Heart right ventricle (tissue), 16 donors: ENCODE measurements at regions not wholly inside any gene's neighbourhood (a gene's known extent, or its start where the extent isn't known, plus 50 kb on each side); places are given as distances from the start of the nearest gene placed in this dataset.

Experiments used
- ATAC-seq, 8 donors: fragments of 200-7000 bp; cut with Tn5 transposase; one replicate each; pipeline ENCODE4 v1.9.1; 2020; ENCODE audit warnings: mild to moderate bottlenecking in 8 of 8, moderate library complexity in 8 of 8, moderate number of reproducible peaks in 1 of 8
- DNase-seq, 2 donors: peaks; one replicate each; pipeline ENCODE4 v3.0.0-alpha.2; 2020
- H3K27ac ChIP-seq, 10 donors: fragments of 200-600 bp; sonication (generic) in 2 of 10; one replicate each; pipeline versions ENCODE4 v1.5.0 to v1.8.0; 2020 to 2022; ENCODE audit warnings: mild to moderate bottlenecking in 3 of 10
- H3K27me3 ChIP-seq, 7 donors: fragments of 200-600 bp; one replicate each; pipeline ENCODE4 v1.8.0; 2021 to 2022; ENCODE audit warnings: mild to moderate bottlenecking in 2 of 7
- H3K36me3 ChIP-seq, 9 donors: fragments of 200-600 bp; sonication (generic) in 1 of 9; one replicate each; pipeline versions ENCODE4 v1.5.0 to v1.8.0; 2020 to 2022; ENCODE audit warnings: mild to moderate bottlenecking in 2 of 9
- H3K4me1 ChIP-seq, 9 donors: fragments of 200-600 bp; sonication (generic) in 1 of 9; one replicate each; pipeline versions ENCODE4 v1.5.0 to v1.8.0; 2020 to 2022; ENCODE audit warnings: mild to moderate bottlenecking in 4 of 9
- H3K4me3 ChIP-seq, 10 donors: fragments of 200-600 bp; sonication (generic) in 2 of 10; one replicate each; pipeline versions ENCODE4 v1.5.0 to v1.8.0; 2020 to 2022; ENCODE audit warnings: mild to moderate bottlenecking in 7 of 10, moderate library complexity in 2 of 10
- H3K9me3 ChIP-seq, 11 donors: fragments of 200-600 bp in 10 of 11; sonication (generic) in 2 of 11; one replicate each; pipeline versions ENCODE4 v1.5.0 to v1.8.0; 2013 to 2022; ENCODE audit warnings: mild to moderate bottlenecking in 2 of 11, control low read depth in 1 of 11, moderate library complexity in 1 of 11
- CTCF ChIP-seq, 9 donors: fragments of 200-600 bp; sonication (generic) in 2 of 9; IDR thresholded peaks; one replicate each; pipeline versions ENCODE4 v1.5.0 to v1.8.0; 2021 to 2022; ENCODE audit warnings: antibody characterized with exemption in 9 of 9, mild to moderate bottlenecking in 5 of 9, moderate library complexity in 1 of 9
- WGBS, 2 donors: extraction: QIAGEN DNeasy Blood & Tissue Kit; methylation state at CpG; one replicate each; pipeline ENCODE4 v1.1.7; 2013; ENCODE audit warnings: inconsistent platforms in 1 of 2; 5-methylcytosine and 5-hydroxymethylcytosine counted together
- intact Hi-C, 10 donors: fragments of 100-400 bp; cut with DNase I; formaldehyde crosslinking; loops; one replicate each; pipeline versions ENCODE4 v1.11.1 to v1.14.2; 2022
- donor health status: Arrhythmogenic right ventricular cardiomyopathy.
- donor health status: ischemic (EF 13 %, LVEDD 7.1; RV severe dilation, severe dysfunction).
- donor health status: healthy with polysubstance abuse.
- donor health status: DM: no; HTN: yes; CAD: no.
- donor health status: DM: no; HTN: no; CAD: no.
- donor health status: ischemic (EF 25% LVEDD 6.9; RV normal size, moderate dysfunction).
- donor health status: ischemic (EF 25% LVEDD 5.7; RV mildly dilated, moderate dysfunction).
- donor health status: healthy.
- donor health status: DM: yes; HTN: yes; CAD: no.
- donor health status: Ischemic cardiomyopathy.
- donor health status: ischemic (EF 35%, LVEDD 5.7; RV mildly dilated, moderate dysfunction).
- donor health status: nonischemic (EF 11% LVEDD 7.7; RV severe dilation, severe dysfunction).
- donor health status: DM: yes; HTN: yes; CAD: no.
- donor health status: PGD.
- donor health status: ischemic (EF 29% LVEDD 5.4; RV normal size, mild dysfunction).
- donor health status: nonischemic (EF 23%, LVEDD 6.1; RV moderate dilation, normal function).

- ATAC-seq (no peak), DNase-seq (no peak)
- Histone ChIP-seq H3K36me3 (no peaks in the 10 kb centered on the region), H3K4me3 (no peak overlapping the region), H3K27me3 (no peaks in the 10 kb centered on the region), H3K27ac (no peak overlapping the region), H3K4me1 (no peaks in the 10 kb centered on the region), H3K9me3 (no peaks in the 10 kb centered on the region)
- WGBS, 2 donors, result 36 to 37% methylated on average over 1 of the region's 1 CpG
- intact Hi-C loops, result no loop called here
- TF ChIP-seq CTCF (IDR thresholded peaks at IDR 0.05), result no peak
Measured at GRCh38 chr4:28227764-28228163, 1367.1 kb downstream of the STIM2 start.

GRCh38 chr4:28228561-28229491 lies 1368.2 kb downstream of the STIM2 start:
- Histone ChIP-seq H3K27me3 (no peaks in the 10 kb centered on the region), H3K36me3 (no peaks in the 10 kb centered on the region), H3K27ac (no peak overlapping the region), H3K4me3 (no peak overlapping the region), H3K9me3 (no peaks in the 10 kb centered on the region), H3K4me1 (no peaks in the 10 kb centered on the region)
- DNase-seq (no peak), ATAC-seq (no peak)
- no peak for TF ChIP-seq CTCF (IDR thresholded peaks at IDR 0.05)
- WGBS, 2 donors, result 75 to 82% methylated on average over 1 of the region's 1 CpG
- intact Hi-C loops, result no loop called here

- Histone ChIP-seq H3K4me1 (no peaks in the 10 kb centered on the region), H3K27me3 (no peaks in the 10 kb centered on the region), H3K4me3 (no peak overlapping the region), H3K36me3 (no peaks in the 10 kb centered on the region), H3K27ac (no peak overlapping the region), H3K9me3 (no peaks in the 10 kb centered on the region)
- WGBS, 2 donors, result 77 to 81% methylated on average over 2 of the region's 2 CpGs
- intact Hi-C loops, result no loop called here
- no peak for TF ChIP-seq CTCF (IDR thresholded peaks at IDR 0.05)
- ATAC-seq, result no peak
- no peak for DNase-seq
Measured at GRCh38 chr4:28232376-28232775, 1371.7 kb downstream of the STIM2 start.

GRCh38 chr4:28232951-28233350 lies 1372.3 kb downstream of the STIM2 start:
- H3K9me3 ChIP-seq, result no peaks in the 10 kb centered on the region
- no peak overlapping the region for H3K4me3 ChIP-seq
- no peaks in the 10 kb centered on the region for H3K36me3 ChIP-seq
- 61 to 65% methylated on average over 1 of the region's 1 CpG for WGBS, 2 donors
- TF ChIP-seq CTCF (IDR thresholded peaks at IDR 0.05), result no peak
- H3K4me1 ChIP-seq, result no peaks in the 10 kb centered on the region
- no peak overlapping the region for H3K27ac ChIP-seq
- H3K27me3 ChIP-seq, result no peaks in the 10 kb centered on the region
- DNase-seq (no peak), ATAC-seq (no peak)
- intact Hi-C loops, result no loop called here
